Muscle of back (tissue), 3 donors: ENCODE measurements at regions not wholly inside any gene's neighbourhood (a gene's known extent, or its start where the extent isn't known, plus 50 kb on each side); places are given as distances from the start of the nearest gene placed in this dataset.
A peak's percentile ranks its signal among the peaks of the same experiment; 100 is the strongest.
"Not testable (repeated sequence)": the region's sequence is repeated elsewhere in the genome, so short reads cannot be mapped to it uniquely, and the experiment has no call there.

Source experiments
- DNase-seq, 3 donors: peaks; one replicate each; pipeline versions ENCODE4 v3.0.0 to v3.0.0-alpha.2; 2013

- no peak for DNase-seq
These were observed 368.8 kb downstream of the ADCYAP1 start for GRCh38 chr18:1273469-1273868.

DNA sequence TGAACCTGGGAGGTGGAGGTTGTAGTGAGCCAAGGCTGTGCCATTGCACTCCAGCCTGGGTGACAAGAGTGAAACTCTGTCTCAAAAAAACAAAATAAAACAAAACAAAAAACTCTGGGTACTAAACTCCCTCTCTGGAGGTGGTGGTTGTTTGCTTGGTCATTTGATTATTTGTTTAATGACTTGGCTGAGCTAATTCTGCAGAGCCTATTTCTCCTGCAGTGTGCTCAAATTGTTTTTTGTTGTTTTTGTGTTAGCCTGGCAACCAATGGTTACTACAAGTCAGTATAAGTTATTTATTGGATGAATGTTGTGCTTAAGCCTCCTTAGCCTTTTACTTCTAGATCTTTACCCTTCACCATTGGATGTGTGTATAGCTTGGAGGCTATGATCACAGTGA lies 387.5 kb downstream of the ADCYAP1 start:
- no peak for DNase-seq

DNA sequence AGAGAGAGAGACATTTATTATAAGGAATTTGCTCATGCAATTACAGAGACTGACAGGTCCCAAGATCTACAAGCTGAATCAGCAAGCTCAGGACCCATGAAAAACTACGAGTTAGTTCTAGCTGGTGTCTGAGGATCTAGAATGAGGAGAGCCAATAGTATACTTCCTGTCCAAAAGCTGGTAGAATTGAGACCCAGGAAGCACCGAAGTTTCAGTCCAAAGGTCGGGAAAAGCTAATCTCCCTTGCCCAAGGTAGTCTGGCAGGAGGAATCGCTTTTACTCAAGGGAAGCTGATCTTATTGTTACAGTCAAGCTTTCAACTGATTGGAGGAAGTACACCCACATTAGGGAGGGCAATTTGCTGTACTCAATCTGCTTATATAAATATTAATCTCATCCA lies 389.6 kb downstream of the ADCYAP1 start:
- no peak for DNase-seq

DNA sequence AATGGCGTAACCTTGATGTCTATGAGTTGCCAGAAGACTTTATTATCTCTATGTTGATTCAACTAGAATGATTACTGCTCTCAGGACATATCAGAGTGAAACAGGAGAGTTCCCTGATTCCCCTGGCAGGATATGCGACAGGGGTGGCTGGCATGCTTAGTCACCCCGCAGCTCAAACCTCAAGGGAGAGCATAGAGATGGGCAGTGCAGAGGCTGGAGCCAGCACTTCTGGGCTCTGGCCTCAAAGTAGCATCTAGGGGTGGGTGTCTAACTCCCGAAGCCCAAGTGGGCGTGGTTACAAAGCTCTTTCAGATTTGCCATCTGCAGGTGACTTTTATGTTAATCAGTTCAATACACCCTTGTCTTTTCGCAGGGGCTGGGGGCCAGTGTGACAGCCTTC lies 391.6 kb downstream of the ADCYAP1 start:
- no peak for DNase-seq

- no peak for DNase-seq
These were observed 398.2 kb downstream of the ADCYAP1 start for GRCh38 chr18:1302861-1303260.

DNA sequence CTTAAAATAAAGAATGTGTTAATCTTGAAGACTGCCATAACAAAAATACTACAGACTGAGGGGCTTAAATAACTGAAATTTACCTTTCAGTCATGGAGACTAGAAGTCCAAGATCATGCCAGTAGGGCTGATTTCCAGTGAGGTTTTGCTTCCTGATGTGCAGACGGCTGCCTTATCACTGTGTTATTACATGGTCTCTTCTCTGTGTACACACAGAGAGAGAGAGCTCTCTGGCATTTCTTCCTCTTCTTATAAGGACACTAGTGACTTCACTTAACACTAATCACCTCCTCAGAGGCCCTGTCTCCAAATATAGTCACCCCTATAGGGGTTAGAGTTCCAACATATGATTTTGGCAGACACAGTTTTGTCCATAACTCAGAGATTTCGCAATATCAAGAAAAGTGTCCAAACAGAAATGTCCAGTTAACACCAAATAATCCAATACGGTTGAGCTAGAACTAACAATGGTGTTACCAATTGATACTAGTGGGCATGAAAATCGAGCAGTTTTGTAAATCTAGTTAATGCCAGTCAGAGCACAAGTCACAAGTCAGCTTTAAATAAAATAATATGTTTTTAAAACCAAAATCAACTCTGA lies 399.8 kb downstream of the ADCYAP1 start:
- peak in 1 of 3 donors; percentile 4 for DNase-seq

- no peak for DNase-seq
These were observed 402.0 kb downstream of the ADCYAP1 start for GRCh38 chr18:1306641-1307040.

GRCh38 chr18:1308686-1309085 lies 404.0 kb downstream of the ADCYAP1 start:
- DNase-seq = no peak

DNA sequence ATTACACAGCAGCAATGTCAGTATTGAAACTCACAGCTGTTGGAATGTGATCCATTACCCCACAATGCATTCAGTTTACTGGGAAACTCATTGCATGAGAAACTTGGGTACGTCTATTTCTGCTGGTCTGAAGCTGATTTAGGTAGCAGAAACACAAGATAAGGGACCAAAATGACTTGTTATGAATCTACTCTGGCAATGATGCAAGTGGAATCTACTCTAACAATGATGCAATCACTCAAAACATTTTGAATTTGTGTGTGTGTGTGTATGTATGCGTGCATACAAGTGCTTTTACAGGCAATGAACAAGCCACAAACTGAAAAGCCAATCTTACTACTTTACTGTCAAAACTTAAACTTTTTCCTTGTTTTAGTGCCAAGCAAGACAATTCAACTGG lies 406.7 kb downstream of the ADCYAP1 start:
- DNase-seq = no peak

DNA sequence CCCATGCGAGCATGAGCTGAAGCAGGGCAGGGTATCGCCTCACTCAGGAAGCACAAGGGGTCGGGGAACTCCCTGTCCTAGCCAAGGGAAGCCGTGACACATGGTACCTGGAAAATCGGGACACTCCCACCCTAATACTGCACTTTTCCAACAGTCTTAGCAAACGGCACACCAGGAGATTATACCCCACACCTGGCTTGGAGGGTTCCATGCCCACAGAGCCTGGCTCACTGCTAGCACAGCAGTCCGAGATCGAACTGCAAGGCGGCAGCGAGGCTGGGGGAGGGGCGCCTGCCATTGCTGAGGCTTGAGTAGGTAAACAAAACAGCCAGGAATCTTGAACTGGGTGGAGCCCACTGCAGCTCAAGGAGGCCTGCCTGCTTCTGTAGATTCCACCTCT lies 430.7 kb downstream of the ADCYAP1 start:
- not testable (repeated sequence) for DNase-seq

- peak in 2 of 3 donors; percentile 1 to 30 for DNase-seq
These were observed 446.3 kb downstream of the ADCYAP1 start for GRCh38 chr18:1350931-1351450.

DNA sequence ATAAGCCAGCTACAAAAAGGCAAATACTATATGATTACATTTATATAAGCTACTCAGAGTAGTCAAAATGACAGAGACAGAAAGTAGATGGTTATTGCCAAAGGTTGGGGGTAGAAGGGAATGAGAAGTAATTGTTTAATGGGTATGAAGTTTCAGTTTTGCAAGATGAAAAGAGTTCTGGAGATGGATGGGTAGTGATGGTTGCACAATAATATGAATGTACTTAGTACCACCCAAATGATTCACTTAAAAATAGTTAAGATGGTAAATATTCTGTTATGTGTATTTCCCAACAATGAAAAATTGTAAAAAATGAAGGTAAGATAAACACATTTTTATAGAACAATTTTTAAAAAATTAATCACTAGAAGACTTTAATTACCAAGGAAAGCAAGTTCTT lies 448.4 kb downstream of the ADCYAP1 start:
- no peak for DNase-seq

GRCh38 chr18:1357724-1358123 lies 453.1 kb downstream of the ADCYAP1 start:
- DNase-seq = no peak

GRCh38 chr18:1361936-1362335 lies 457.3 kb downstream of the ADCYAP1 start:
- DNase-seq = no peak

- DNase-seq = no peak
These were observed 465.9 kb downstream of the ADCYAP1 start for GRCh38 chr18:1370552-1370951.

DNA sequence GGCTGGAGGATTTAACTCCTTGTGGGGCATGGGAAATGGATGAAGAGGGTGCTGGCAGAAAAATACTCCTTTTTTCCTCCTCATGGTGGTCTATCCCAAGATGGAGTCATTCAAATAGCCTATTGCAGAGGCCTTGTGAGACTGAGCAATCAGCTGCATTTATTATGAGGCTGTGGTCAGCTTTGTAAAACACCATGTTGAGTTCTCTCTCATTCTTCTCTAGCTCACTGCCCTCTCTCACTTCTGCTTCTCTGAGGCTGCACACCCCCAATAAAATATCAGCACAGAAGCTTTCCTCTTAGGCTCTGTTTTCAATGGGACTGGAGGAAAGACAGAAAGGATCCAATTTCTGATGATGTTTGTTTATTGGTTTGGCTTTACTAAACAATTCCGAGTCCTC lies 467.1 kb downstream of the ADCYAP1 start:
- no peak for DNase-seq

DNA sequence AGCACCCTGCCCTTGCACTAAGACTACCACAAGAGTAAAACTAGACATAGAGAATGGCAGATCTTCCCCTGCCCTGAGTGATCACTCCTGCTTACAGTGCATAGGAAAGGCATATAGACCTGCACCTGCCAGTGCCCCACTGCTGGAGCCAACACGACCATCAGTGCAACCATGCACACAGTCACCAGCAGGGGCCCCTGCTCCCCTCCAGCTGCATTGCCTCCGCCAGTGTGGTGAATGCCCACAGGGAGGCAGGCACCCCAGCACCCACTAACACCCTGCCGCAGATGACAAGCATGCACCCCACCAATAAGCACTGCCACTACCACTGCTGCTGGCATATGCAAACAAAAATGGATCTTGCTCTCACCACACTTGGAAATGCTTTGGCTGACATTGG lies 478.8 kb downstream of the ADCYAP1 start:
- no peak for DNase-seq

- not testable (repeated sequence) for DNase-seq
These were observed 483.8 kb downstream of the ADCYAP1 start for GRCh38 chr18:1388468-1388867.

- DNase-seq = no peak
These were observed 487.4 kb downstream of the ADCYAP1 start for GRCh38 chr18:1392046-1392445.

DNA sequence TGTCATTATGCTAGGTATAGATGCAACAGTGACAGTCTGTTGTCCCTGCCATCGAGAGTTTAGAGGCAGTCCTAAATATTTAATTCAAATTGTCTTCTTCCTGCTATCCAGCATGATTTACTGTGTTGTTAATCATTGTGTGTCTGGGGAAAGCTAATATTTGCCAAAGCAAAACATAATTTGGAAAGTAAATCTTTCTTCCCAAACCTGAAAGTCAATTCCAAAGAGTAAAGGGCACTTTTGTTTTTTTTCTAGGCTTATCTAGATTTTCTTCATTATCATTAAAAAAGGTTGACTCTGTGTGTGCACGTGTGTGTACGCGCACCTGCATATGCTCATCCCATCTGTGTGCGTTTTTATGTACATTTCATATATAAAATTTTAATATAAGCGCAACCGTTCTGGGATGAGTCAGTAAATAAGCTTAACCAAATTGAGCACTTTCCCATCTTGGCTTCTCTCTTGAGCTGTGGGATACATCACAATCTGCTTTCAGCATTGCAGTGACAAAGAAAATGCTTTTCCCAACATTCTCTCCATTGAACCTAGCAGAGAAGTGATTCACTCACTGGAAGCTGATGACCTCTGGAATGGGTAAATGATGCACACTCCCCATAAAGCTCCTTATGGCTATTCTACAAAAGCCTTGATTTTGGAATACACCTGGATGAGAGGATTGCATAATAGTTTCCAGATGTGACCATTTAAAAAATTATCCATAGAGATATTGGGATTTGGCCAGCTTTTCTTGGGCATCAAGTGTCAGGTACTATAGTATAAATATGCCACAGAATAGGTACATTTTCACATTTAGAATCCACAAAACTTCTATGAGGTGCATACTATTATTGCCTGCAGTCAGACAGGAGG lies 488.4 kb downstream of the ADCYAP1 start:
- DNase-seq = no peak

- no peak for DNase-seq
These were observed 489.3 kb downstream of the ADCYAP1 start for GRCh38 chr18:1393929-1394328.

DNA sequence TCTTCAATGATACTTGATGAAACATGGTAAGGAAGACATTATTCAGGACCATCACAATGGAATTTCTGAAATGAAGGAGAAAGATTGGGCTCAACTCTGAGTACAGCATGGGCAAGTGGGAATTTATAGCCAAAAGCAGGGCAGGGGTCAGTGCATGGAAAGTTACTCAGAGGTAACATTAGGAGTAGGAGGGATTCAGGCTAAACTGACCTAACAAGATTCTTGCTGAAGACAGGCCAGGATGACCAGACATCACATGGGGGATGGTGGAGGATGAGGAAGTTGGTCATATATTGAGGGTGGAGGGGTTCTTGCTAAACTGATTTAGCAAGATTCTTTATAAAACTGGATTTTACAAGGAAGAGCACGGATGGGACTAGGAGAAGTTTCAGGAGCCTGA lies 489.8 kb downstream of the ADCYAP1 start:
- no peak for DNase-seq

DNA sequence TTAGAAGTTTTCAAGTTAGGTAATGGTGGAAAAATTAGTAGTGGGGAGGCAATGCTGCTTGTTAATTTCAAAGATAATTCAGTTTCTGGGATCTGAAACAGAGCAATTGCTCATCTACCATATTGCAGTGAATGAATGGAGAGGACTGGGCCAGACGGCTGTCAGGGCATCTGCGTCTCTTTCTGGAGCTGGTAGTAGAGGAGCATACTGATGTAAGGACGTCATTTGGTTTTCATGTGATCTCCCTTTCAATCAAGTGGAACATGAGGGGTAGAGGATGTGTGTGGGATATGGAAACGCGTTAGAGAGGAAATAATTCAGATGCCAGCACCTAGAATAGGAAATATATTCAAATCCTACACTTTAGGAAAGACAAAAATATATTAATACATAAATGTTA lies 490.3 kb downstream of the ADCYAP1 start:
- no peak for DNase-seq
